NAMALWA (cell line): ENCODE measurements at regions not wholly inside any gene's neighbourhood (a gene's known extent, or its start where the extent isn't known, plus 50 kb on each side); places are given as distances from the start of the nearest gene placed in this dataset.
"Not testable (repeated sequence)": the region's sequence is repeated elsewhere in the genome, so short reads cannot be mapped to it uniquely, and the experiment has no call there.

Experiments used
- DNase-seq: peaks from one replicate; pipeline ENCODE4 v3.0.0-alpha.2; 2015; ENCODE audit warnings: low spot score

DNA sequence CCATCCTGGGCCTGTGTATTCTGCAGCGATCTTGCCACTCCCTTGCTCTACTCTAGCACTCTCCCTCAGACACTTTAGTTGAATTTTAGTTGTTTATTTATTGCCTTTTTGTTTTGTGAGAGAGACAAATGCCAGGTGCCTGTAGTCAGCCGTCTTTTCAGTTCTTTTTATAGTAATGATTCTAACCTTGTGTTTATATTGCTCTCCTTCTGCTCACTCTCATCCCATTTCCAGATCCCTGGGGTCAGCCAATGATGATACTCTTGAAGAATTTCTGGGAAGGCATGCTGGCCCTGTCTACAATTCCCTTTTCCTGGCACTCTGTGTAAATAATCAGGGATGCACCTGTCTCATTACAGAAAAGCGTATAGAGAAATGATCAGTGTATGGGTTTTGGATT is 334.1 kb upstream of the MIS18BP1 start:
- no peak for DNase-seq

GRCh38 chr14:45559626-45560025 is 306.6 kb upstream of the MIS18BP1 start:
- DNase-seq, result peak; percentile 1

- DNase-seq, result no peak
Observed at GRCh38 chr14:45558183-45558582, 305.2 kb upstream of the MIS18BP1 start.

GRCh38 chr14:45553981-45554380 is 301.0 kb upstream of the MIS18BP1 start:
- DNase-seq, result no peak

GRCh38 chr14:45551240-45551820 is 298.3 kb upstream of the MIS18BP1 start:
- not testable (repeated sequence) for DNase-seq

DNA sequence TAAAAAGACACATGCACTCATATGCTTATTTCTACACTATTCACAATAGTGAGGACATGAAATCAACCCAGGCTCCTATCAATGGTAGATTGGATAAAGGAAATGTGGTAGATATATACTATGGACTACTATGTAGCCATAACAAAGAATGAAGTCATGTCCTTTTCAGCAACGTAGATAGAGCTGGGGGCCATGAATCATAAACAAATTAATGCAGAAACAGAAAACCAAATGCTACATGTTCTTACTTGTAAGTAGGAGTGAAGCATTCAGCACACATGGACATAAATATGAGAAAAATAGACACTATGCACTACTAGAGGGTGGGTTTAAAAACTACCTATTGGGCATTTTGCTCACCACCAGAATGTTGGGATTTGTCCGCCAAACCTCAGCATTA is 278.0 kb upstream of the MIS18BP1 start:
- no peak for DNase-seq

GRCh38 chr14:45526715-45527549 is 273.9 kb upstream of the MIS18BP1 start:
- peak; percentile 27 for DNase-seq

DNA sequence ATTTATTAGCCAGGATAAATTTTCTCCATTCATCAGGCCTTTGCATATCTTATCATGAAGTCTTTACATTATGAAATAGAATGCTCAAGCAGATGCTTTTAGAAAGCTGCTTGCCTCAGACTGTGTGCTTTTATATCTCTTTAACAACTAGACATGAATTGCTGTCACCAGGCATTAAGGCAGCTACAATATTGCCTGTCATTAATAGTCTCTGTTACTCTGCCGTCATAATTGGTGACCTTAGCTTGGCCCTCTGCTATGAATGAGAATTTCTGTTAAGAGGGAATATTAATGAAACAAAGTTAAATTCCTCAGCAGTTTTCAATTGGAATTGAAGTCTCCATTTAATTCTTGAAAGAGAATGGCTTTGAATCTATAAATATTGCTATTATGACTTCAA is 266.8 kb upstream of the MIS18BP1 start:
- DNase-seq, result no peak

- no peak for DNase-seq
Observed at GRCh38 chr14:45492876-45493275, 239.9 kb upstream of the MIS18BP1 start.

GRCh38 chr14:45491914-45492313 is 238.9 kb upstream of the MIS18BP1 start:
- DNase-seq, result no peak

DNA sequence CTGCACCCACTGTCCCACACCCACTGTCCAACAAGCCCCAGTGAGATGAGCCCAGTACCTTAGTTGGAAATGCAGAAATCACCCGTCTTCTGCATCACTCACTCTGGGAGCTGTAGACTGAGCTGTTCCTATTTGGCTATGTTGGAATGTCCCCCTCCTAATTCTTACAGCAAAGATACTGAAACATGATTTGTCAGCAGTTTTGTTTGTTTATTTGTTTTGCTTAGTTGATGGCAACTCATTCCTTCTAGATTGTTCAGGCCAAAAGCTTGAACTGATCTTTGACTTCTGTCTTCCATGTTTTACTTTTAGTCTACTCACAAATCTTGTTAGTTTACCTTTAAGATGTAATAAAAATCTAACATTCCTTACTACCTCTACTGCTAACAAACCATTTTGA is 233.6 kb upstream of the MIS18BP1 start:
- DNase-seq, result no peak

GRCh38 chr14:45467023-45467422 is 214.0 kb upstream of the MIS18BP1 start:
- DNase-seq, result no peak

GRCh38 chr14:45434221-45434620 is 181.2 kb upstream of the MIS18BP1 start:
- DNase-seq, result no peak

DNA sequence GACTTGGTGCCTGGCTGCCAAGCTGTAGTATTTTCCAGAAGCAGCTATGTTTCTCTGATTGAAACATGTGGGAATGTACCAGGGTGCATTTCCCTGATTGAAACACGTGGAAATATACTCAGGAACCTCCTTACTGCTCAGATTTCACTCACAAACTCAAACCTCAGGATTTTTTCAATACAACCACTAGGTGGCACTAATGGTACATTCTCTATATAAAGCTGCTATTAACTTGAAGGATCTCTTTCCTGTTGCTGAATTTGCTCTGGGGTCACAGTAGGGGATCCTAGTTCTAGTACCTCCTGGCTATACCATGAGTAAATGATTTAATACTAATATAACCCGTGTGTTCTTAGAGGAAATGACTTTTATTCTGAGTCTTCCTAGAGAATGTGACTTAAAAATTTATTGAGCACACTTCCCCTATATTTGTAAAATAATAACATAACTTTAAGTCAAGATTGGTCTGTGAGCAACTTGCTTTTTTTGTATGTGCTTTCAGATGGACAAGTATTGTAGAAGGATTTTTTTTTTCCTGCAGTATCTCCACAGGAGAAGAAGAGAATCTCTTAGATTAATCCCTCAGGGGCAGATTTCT is 173.8 kb upstream of the MIS18BP1 start:
- peak; percentile 51 for DNase-seq

DNA sequence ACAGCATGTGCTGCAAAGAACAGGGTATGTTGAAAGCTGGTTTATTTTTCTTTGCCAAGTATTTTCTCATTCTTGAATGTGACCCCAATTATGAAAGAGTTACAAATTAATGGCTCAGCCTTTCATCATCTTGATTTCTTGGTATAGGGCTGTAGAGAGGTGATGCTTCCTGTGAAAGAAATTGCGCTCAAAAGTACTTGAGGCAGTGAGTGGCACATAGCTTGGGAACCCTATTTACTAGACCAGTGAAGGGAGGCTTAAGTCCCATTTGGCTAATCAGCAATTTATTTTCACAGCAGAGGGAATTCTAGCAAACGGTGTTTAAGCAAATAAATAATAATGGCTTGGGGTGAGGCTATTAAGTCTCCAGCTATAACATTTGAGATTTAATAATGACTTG is 153.9 kb upstream of the MIS18BP1 start:
- DNase-seq, result no peak

GRCh38 chr14:45400950-45401640 is 148.1 kb upstream of the MIS18BP1 start:
- DNase-seq, result no peak

- no peak for DNase-seq
Observed at GRCh38 chr14:45400509-45400908, 147.5 kb upstream of the MIS18BP1 start.

GRCh38 chr14:45381091-45381490 is 128.1 kb upstream of the MIS18BP1 start:
- DNase-seq, result no peak

- no peak for DNase-seq
Observed at GRCh38 chr14:45377166-45377565, 124.2 kb upstream of the MIS18BP1 start.

- no peak for DNase-seq
Observed at GRCh38 chr14:45373877-45374276, 120.9 kb upstream of the MIS18BP1 start.

- DNase-seq, result no peak
Observed at GRCh38 chr14:45364565-45365156, 111.7 kb upstream of the MIS18BP1 start.

DNA sequence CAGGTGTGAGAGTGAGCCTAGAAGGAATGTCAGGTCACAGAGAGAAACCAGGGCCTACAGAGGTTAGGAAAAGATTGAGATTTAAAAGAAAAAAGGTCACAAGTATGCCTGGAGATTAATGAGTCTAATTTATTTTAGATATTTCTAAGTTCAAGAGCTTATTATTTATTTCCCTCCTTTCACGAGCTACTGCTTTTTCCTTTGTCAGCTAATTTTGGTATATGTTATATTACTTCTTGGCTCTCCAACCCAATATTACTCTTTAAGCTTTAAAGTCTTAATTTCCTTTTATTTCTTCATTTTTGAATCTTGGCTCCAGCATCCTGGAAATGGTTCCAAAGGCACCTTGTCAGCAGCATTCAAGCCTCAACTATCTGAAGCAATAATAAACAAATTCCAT is 109.5 kb upstream of the MIS18BP1 start:
- no peak for DNase-seq
